GM12891 (cell line): ENCODE measurements at regions not wholly inside any gene's neighbourhood (a gene's known extent, or its start where the extent isn't known, plus 50 kb on each side); places are given as distances from the start of the nearest gene placed in this dataset.

Experiments
- DNase-seq: peaks from one replicate; pipeline ENCODE4 v3.0.0; 2011; ENCODE audit warnings: low spot score; ENCODE audit not compliant: insufficient read length
- FAIRE-seq: peaks from 2 replicates; lab custom pipeline; 2011; peaks lifted over from hg19 to GRCh38; lab: Jason Lieb, UNC
- PAX5 ChIP-seq: IDR thresholded peaks from 2 replicates; pipeline ENCODE4 v1.6.1; 2011; ENCODE audit warnings: low read length, moderate library complexity, mild to moderate bottlenecking; ENCODE audit not compliant: insufficient read depth, severe bottlenecking
- POLR2A ChIP-seq: IDR thresholded peaks from 2 replicates; pipeline ENCODE4 v1.6.1; 2011; ENCODE audit warnings: low read depth, low read length, control low read depth
- POLR2AphosphoS5 ChIP-seq: IDR thresholded peaks from 2 replicates; pipeline ENCODE4 v1.6.1; 2011; ENCODE audit warnings: low read depth, low read length, control low read depth
- POU2F2 ChIP-seq: IDR thresholded peaks from 2 replicates; pipeline ENCODE4 v1.6.1; 2011; ENCODE audit warnings: low read depth, mild to moderate bottlenecking, control low read depth, low read length, moderate library complexity
- SPI1 ChIP-seq: IDR thresholded peaks from 2 replicates; pipeline ENCODE4 v1.6.1; 2011; ENCODE audit warnings: low read depth, low read length, control low read depth
- TAF1 ChIP-seq: IDR thresholded peaks from 2 replicates; pipeline ENCODE4 v1.6.1; 2011; ENCODE audit warnings: low read depth, low read length, control low read depth

DNA sequence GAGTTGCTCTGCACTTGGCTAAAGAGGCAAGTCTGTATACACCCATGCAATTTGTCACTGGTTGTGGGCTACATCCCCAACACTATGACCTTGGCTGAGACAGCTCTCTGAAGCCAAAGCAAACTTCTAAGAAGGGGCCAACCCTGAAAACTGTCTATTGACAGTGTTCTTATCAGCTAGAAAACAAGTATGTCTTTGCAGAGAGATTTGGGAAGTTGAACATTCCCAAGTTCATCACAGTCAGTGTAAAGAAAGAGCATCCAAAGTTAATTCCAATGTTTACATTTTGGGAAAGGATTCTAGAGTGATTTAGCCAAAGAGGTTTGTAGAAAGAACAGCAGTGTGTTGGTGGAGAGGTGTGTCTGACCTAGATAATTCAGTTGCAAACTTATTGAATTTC is 711.1 kb upstream of the CHD1 start:
- FAIRE-seq = no peak
- TF ChIP-seq POLR2AphosphoS5 = no peak
- no peak for TF ChIP-seq TAF1
- TF ChIP-seq SPI1 = no peak
- TF ChIP-seq PAX5 = no peak
- no peak for TF ChIP-seq POLR2A
- no peak for TF ChIP-seq POU2F2
- DNase-seq = no peak

DNA sequence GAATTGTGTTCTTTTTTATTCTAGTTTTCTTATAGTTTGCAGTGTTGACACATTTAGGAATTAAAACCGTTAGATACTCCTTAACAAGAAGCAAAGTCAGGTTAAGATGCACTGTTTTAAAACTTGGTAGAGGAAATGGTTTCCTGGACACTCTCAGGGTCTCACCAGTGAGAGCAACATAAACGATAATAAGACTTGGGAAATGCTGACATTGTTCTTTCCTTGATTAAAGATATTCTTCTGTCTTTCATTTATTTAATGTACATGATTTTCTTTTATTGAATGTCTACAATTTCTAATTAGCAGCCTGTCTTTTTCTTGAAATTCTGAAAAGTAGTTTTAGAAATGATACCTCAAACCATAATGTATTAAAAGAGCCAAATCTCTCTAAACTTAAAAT is 707.9 kb upstream of the CHD1 start:
- no peak for FAIRE-seq

DNA sequence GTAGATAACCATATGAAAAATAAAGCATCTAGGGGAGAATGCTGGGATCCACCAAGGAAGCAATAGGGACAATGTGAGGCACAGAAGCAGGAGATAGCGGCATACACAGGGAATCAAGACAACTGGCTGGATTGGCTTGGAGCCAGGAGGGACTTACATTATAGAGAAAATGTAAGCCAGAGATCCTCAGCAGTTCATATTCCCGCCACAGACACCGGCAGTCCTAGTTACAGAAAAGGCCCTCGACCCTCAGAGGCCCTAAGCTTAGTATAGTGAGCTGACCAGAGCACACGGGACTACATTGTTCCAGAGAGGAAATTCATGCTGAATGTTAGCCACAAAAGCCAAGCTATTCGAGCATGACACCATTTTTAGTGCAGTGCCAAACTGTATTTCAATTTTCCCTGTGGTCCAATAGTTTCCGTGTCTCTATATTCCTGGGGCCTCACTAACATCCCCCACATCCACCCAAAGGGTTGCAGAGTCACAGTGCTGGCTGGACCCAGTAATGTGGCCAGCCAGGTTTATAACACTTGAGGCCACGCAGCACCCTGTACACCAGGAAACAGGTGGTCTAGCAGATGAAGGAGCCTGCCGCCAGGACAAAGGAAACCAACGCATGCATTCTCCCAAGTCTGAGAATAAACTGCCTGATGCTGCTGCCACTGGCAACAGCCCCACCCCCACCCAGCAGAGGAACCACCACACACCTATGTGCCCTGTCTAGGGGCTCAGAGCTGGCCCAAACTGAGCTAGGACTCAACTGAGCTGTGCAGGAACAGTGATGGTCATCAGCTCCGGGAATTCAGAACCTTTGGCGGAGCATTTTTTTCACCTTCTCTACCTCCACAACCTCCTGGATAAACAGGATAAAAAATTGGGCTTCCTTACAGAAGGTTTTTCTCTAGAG is 693.2 kb upstream of the CHD1 start:
- FAIRE-seq = no peak
- TF ChIP-seq SPI1 = no peak
- TF ChIP-seq POLR2AphosphoS5 = no peak
- TF ChIP-seq TAF1 = no peak
- TF ChIP-seq POLR2A = no peak
- no peak for DNase-seq

More for the DNA sequence above, 707.9 kb upstream of the CHD1 start:
- TF ChIP-seq POLR2A (no peak), POLR2AphosphoS5 (no peak), TAF1 (no peak), SPI1 (no peak), POU2F2 (no peak), PAX5 (no peak)
- no peak for DNase-seq

DNA sequence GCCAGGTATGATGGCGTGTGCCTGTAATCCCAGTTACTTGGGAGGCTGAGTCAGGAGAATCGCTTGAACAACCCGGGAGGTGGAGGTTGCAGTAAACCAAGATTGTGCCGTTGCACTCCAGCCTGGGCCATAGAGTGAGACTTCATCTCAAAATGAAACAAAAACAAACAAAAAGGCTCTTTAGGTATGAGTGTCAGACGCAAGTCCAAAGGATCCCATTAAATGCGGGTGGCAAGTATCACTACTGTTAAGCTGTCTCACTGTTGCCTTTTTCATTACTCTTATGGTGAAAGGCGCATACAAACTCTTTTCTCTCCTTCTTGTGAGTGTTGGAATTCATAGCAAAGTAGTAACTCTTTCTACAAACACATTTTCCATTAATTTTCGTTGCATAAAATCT is 688.5 kb upstream of the CHD1 start:
- FAIRE-seq (no peak), DNase-seq (no peak)
- TF ChIP-seq POLR2A (no peak), TAF1 (no peak), POLR2AphosphoS5 (no peak), SPI1 (no peak), POU2F2 (no peak), PAX5 (no peak)

DNA sequence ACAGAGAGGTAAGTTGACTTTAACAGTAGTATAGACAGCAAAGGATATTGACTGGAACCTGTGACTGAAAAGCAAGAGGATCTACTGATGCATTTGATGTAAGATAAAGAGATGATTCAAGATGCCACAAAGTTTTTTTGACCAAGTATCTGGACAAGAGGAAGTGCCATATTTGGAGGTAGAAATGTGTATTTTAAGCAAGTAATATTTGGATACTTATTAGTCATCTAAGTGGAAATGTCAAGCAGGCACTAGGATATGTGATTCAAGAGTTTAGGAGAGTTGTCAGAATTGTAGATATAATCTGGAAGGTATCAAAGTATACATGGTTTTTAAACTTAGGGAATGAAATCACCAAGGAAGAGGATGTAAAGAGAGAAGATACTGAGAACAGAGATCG is 686.1 kb upstream of the CHD1 start:
- TF ChIP-seq SPI1 = no peak
- DNase-seq (no peak), FAIRE-seq (no peak)

DNA sequence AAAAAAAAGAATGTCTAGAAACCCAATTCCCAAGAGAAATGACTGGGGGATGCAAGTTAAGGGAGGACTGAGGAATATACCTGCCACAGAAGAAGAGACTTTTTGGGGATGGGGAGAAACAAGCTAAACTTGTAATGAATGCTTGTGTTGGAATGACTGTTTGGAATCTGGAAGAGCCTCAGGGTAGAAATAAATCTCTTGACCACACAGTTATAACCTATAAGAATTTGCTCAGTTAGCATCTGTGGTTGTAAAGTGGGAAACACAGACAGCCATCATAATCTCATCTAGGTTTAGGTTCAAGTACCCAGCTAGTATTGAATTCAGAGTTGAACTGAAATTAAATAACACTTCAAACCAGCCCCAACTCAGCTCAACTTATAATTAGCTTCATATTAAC is 678.3 kb upstream of the CHD1 start:
- TF ChIP-seq POLR2AphosphoS5 = no peak
- no peak for TF ChIP-seq TAF1
- no peak for TF ChIP-seq POU2F2
- no peak for TF ChIP-seq PAX5
- no peak for TF ChIP-seq SPI1
- no peak for TF ChIP-seq POLR2A
- FAIRE-seq = no peak
- DNase-seq = no peak

DNA sequence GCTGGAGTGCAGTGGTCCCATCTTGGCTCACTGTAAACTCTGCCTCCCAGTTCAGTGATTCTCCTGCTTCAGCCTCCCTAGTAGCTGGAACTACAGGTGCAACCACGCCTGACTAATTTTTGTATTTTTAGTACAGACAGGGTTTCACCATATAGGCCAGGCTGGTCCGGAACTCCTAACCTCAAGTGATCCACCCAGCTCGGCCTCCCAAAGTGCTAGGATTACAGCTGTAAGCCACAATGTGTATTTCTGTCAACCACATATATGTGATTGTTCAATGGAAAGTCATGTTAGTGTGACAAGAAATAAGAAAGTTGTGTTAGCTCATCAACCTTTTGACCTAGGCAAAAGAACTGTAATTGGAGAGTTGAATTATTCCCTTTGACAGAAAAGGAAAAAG is 677.1 kb upstream of the CHD1 start:
- FAIRE-seq (no peak), DNase-seq (no peak)
- TF ChIP-seq POLR2AphosphoS5 (no peak), POU2F2 (no peak), TAF1 (no peak), POLR2A (no peak), SPI1 (no peak), PAX5 (no peak)

DNA sequence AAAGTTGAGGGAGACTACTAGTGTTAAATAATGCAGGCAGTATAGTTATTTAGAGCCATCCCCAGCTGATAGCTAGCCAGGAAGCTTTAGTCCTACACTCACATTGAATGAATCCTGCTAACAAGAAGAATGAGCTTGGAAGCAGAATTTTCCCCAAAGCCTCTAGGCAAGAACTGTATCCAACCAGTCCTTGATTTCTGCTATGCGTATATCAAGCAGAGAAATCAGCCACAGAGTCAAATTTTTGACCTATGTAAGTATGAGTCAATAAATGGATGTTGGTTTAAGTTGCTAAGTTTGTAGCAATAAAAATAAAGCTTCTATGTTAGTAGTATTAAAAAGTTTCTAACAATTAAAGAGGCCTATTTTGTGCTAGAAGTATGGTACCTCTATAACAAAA is 672.1 kb upstream of the CHD1 start:
- DNase-seq (no peak), FAIRE-seq (no peak)
- no peak for TF ChIP-seq POU2F2

DNA sequence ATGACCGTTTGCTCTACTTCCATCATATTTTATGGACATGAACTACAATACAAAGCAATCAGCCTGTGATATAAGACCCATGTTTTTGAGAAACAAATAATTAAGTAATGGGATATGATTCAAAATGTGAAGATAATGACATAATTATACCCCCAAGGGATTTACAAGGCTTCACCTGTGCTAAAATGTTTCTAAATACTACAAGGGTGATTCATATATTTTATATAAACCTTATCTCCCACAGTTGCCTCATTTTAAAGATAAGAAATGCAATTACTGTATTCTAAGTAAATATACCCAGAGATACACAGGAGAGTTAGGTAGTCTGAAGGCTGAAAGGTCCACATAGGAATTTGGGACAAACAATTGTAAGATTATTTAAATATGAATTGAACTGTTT is 662.0 kb upstream of the CHD1 start:
- TF ChIP-seq POLR2AphosphoS5 = no peak
- TF ChIP-seq POU2F2 = no peak
- no peak for TF ChIP-seq TAF1
- no peak for TF ChIP-seq SPI1
- TF ChIP-seq POLR2A = no peak
- TF ChIP-seq PAX5 = no peak
- FAIRE-seq (no peak), DNase-seq (no peak)

DNA sequence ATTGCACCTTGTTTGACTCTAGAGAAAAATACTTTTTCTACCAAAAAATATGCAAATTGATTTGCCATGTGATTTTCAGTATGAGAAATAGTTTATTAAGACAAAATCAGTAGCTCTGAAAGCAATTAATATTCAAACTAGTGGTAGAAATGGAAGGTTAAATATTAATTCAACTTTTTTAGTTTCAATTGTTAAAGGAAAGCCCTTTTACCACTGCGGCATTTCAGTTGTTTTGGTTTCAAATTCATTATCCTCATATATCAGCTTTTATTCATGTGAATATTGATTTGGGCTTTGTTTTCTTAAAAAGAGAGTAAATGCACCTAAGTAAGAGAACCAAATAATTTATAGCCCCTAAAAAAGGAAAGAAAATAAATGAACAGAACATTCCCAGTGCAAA is 660.6 kb upstream of the CHD1 start:
- no peak for FAIRE-seq
- DNase-seq = no peak
- TF ChIP-seq TAF1 (no peak), SPI1 (no peak), PAX5 (no peak), POU2F2 (no peak)

DNA sequence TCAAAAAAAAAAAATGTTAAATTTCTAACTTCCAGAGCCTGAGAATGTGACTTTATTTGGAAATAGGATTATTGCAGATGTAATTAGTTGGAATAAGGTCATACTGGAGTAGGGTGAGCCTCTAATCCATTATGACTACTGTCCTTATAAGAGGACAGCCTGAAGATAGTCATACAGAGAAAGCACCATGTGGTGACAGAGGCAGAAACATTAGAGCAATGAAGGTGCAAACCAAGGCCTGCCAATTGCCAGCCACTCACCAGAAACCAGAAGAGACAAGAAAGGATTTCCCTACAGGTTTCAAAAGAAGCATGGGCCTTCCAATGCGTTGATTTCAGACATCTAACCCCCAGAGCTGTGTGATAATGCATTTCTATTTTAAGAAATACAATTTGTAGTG is 659.2 kb upstream of the CHD1 start:
- FAIRE-seq (no peak), DNase-seq (no peak)
- no peak for TF ChIP-seq PAX5
- no peak for TF ChIP-seq POLR2AphosphoS5
- TF ChIP-seq TAF1 = no peak
- no peak for TF ChIP-seq POU2F2
- no peak for TF ChIP-seq SPI1
- TF ChIP-seq POLR2A = no peak
